Esophagus muscularis mucosa (tissue), 4 donors: ENCODE measurements at regions not wholly inside any gene's neighbourhood (a gene's known extent, or its start where the extent isn't known, plus 50 kb on each side); places are given as distances from the start of the nearest gene placed in this dataset.

Experiments
- CTCF ChIP-seq, 3 experiments: fragments of 200-600 bp in 2 of 3; fragments of 450-650 bp in 1 of 3; sonication (generic) in 2 of 3; IDR thresholded peaks; one replicate each; pipeline ENCODE4 v1.5.1; 2017 to 2019; ENCODE audit warnings: antibody characterized with exemption in 3 of 3, mild to moderate bottlenecking in 2 of 3, moderate library complexity in 1 of 3
- EP300 ChIP-seq: sonication (generic); formaldehyde crosslinking; IDR thresholded peaks from one replicate; pipeline ENCODE4 v1.6.1; 2017; ENCODE audit warnings: antibody characterized with exemption
- POLR2A ChIP-seq: fragments of 450-650 bp; IDR thresholded peaks from one replicate; pipeline ENCODE4 v1.6.1; 2017; ENCODE audit warnings: antibody characterized with exemption, moderate library complexity, mild to moderate bottlenecking, low read depth
- POLR2AphosphoS5 ChIP-seq, 2 donors: sonication (generic); formaldehyde crosslinking; IDR thresholded peaks; one replicate each; pipeline ENCODE4 v1.6.1; 2017; ENCODE audit warnings: antibody characterized with exemption in 2 of 2

- TF ChIP-seq POLR2A, result no peak
- no peak for TF ChIP-seq POLR2AphosphoS5 (IDR thresholded peaks at IDR 0.05)
- no peak for TF ChIP-seq CTCF (IDR thresholded peaks at IDR 0.05)
- TF ChIP-seq EP300, result no peak
Measured at GRCh38 chr3:194851941-194852340, 166.3 kb downstream of the FAM43A start.
